ENCODE measurements at regions not wholly inside any gene's neighbourhood (a gene's known extent, or its start where the extent isn't known, plus 50 kb on each side); places are given as distances from the start of the nearest gene placed in this dataset.

- no peak overlapping the region for H3K9ac ChIP-seq (ENCODE audit: control insufficient read depth, extremely low read depth, insufficient read depth, low read length)
- DNase-seq (ENCODE audit: low read depth, low spot score), result no peak
- H3K9me3 ChIP-seq (ENCODE audit: control insufficient read depth, low read depth, low read length), result no peaks in the 10 kb centered on the region
- H3K36me3 ChIP-seq (ENCODE audit: control insufficient read depth in 2 of 2, extremely low read depth in 1 of 2, insufficient read depth in 2 of 2, low read length in 2 of 2), result no peaks in the 10 kb centered on the region
- dilution Hi-C loops (cut with MboI; ENCODE audit: extremely low pct_ligation_motif_present, low sequenced_read_pairs), result no loop called here
- no peak overlapping the region for H3K4me3 ChIP-seq (ENCODE audit: control insufficient read depth in 2 of 3, extremely low read depth in 1 of 3, insufficient read depth in 2 of 3, low read depth in 1 of 3, low read length in 3 of 3)
- H3K27ac ChIP-seq (ENCODE audit: control insufficient read depth, insufficient read depth, low read length), result no peak overlapping the region
- no peak overlapping the region for H3K4me2 ChIP-seq (ENCODE audit: control insufficient read depth, extremely low read depth, insufficient read depth, low read depth, low read length)
- H3K4me1 ChIP-seq (ENCODE audit: control insufficient read depth, extremely low read depth, insufficient read depth, low read length), result no peaks in the 10 kb centered on the region
- H3K79me2 ChIP-seq (ENCODE audit: control insufficient read depth, insufficient read depth, low read length), result no peaks in the 10 kb centered on the region
- TF ChIP-seq EZH2 (IDR thresholded peaks at IDR 0.05; ENCODE audit: low read length) (no peak), CTCF (optimal IDR thresholded peaks at IDR 0.05 in 1 of 3, IDR thresholded peaks at IDR 0.05 in 1 of 3, conservative IDR thresholded peaks at IDR 0.05 in 1 of 3; ENCODE audit: extremely low read depth in 1 of 3, insufficient read depth in 2 of 3, low read length in 3 of 3) (no peak)
- H3K9me1 ChIP-seq (ENCODE audit: control insufficient read depth, extremely low read depth, insufficient read depth, low read length), result no peaks in the 10 kb centered on the region
- no peaks in the 10 kb centered on the region for H3K27me3 ChIP-seq (ENCODE audit: control insufficient read depth, extremely low read depth, insufficient read depth, low read length)
- H2AFZ ChIP-seq (ENCODE audit: control insufficient read depth, low read length), result no peak overlapping the region
- no peak for FAIRE-seq
- no peaks in the 10 kb centered on the region for H4K20me1 ChIP-seq (ENCODE audit: control insufficient read depth, extremely low read depth, insufficient read depth, low read length)
Measured at GRCh38 chr1:190808035-190808434, 330.4 kb upstream of the BRINP3 start.

DNA sequence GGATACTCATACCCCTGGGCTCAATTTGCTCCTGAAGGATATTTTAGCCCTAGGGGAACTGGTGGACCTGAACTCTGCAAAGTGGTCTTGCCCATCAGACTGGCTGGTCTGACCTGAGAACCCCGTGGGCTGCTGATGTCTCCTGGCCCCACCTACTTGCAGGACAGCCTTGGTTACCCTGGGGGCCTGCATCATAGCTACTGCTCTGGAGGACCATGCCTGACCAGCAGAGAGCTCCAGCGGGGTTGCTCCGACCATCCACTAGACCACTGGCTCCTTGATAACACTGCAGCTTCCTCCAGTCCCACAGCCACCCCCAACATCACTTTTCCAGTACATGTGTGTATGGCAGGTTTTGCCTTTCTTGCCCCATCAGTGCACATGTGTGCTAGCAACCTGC lies 331.6 kb upstream of the BRINP3 start:
- FAIRE-seq, result no peak
- Histone ChIP-seq H3K9me1 (ENCODE audit: control insufficient read depth, extremely low read depth, insufficient read depth, low read length) (no peaks in the 10 kb centered on the region), H3K27me3 (ENCODE audit: control insufficient read depth, extremely low read depth, insufficient read depth, low read length) (no peaks in the 10 kb centered on the region), H3K27ac (ENCODE audit: control insufficient read depth, insufficient read depth, low read length) (no peak overlapping the region), H3K36me3 (ENCODE audit: control insufficient read depth in 2 of 2, extremely low read depth in 1 of 2, insufficient read depth in 2 of 2, low read length in 2 of 2) (no peaks in the 10 kb centered on the region), H3K4me1 (ENCODE audit: control insufficient read depth, extremely low read depth, insufficient read depth, low read length) (no peaks in the 10 kb centered on the region), H3K4me2 (ENCODE audit: control insufficient read depth, extremely low read depth, insufficient read depth, low read depth, low read length) (no peak overlapping the region), H3K9me3 (ENCODE audit: control insufficient read depth, low read depth, low read length) (no peaks in the 10 kb centered on the region), H4K20me1 (ENCODE audit: control insufficient read depth, extremely low read depth, insufficient read depth, low read length) (no peaks in the 10 kb centered on the region), H2AFZ (ENCODE audit: control insufficient read depth, low read length) (no peak overlapping the region), H3K79me2 (ENCODE audit: control insufficient read depth, insufficient read depth, low read length) (no peaks in the 10 kb centered on the region), H3K4me3 (ENCODE audit: control insufficient read depth in 2 of 3, extremely low read depth in 1 of 3, insufficient read depth in 2 of 3, low read depth in 1 of 3, low read length in 3 of 3) (no peak overlapping the region), H3K9ac (ENCODE audit: control insufficient read depth, extremely low read depth, insufficient read depth, low read length) (no peak overlapping the region)
- DNase-seq (ENCODE audit: low read depth, low spot score), result no peak
- dilution Hi-C loops (cut with MboI; ENCODE audit: extremely low pct_ligation_motif_present, low sequenced_read_pairs), result no loop called here
- TF ChIP-seq CTCF (optimal IDR thresholded peaks at IDR 0.05 in 1 of 3, IDR thresholded peaks at IDR 0.05 in 1 of 3, conservative IDR thresholded peaks at IDR 0.05 in 1 of 3; ENCODE audit: extremely low read depth in 1 of 3, insufficient read depth in 2 of 3, low read length in 3 of 3) (no peak), EZH2 (IDR thresholded peaks at IDR 0.05; ENCODE audit: low read length) (no peak)

All from keratinocyte (primary cell).